ENCODE measurements at regions not wholly inside any gene's neighbourhood (a gene's known extent, or its start where the extent isn't known, plus 50 kb on each side); places are given as distances from the start of the nearest gene placed in this dataset.
"Not testable (repeated sequence)": the region's sequence is repeated elsewhere in the genome, so short reads cannot be mapped to it uniquely, and the experiment has no call there.

DNA sequence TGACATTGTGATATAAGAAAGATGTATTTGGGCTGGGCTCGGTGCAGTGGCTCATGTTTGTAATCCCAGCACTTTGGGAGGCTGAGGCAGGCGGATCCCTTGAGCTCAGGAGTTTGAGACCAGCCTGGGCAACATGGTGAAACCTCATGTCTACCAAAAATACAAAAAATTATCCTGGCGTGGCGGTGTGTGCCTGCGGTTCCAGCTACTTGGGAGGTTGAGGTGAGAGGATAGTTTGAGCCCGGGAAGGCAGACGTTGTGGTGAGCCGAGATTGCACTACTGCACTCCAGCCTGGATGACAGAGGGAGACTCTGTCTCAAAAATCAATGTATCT, 201.9 kb downstream of the SEC14L1 start:
- not testable (repeated sequence) for DNase-seq

DNA sequence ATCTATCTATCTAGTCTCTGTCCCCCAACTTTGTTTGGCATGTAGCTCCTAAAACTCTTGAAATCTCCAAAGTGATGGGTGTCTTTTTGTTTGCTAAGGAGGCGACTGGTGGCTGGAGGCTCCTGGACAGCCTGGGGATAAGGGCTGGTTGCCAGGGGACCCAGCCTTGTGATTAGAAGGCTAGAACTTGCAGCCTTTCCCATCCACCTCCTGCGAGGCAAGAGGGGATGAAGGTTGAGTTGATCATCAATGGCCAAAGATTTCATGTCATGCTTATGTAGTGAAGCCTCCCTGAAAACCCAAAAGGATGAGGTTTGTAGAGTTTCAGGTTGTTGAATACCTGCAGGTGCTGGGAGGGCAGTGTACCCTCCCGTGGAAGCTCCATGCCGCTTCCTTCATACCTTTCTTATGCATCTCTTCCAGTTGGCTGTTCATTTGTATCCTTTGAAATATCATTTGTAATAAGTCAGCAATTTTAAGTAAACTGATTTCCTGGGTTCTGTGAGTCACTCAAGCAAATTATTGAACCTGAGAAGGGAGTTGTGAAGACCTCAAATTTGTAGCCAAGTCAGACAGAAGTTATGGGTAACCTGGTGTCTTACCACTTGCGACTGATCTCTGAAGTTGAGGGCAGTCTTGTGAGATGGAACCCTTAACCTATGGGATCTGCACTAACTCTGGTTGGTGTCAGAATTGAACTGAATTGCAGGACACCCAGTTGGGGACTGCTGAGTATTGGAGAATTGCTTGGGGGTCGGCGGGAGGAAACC, 202.4 kb downstream of the SEC14L1 start:
- no peak for DNase-seq

DNA sequence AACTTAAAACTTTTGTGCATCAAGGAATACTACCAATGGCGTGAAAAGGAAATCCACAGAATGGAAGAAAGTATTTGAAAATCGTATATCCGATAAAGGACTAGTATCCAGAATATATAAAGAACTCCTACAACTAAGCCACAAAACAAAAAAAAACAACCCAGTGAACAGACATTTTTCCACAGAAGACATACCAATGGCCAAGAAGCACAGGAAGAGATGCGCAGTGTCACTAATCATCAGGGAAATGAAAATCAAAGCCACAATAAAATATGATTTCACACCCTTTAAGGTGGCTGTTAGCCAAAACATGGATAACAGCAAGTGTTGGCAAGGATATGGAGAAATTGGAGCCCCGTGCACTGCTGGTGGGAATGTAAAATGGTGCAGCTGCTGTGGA, 203.3 kb downstream of the SEC14L1 start:
- DNase-seq = no peak

DNA sequence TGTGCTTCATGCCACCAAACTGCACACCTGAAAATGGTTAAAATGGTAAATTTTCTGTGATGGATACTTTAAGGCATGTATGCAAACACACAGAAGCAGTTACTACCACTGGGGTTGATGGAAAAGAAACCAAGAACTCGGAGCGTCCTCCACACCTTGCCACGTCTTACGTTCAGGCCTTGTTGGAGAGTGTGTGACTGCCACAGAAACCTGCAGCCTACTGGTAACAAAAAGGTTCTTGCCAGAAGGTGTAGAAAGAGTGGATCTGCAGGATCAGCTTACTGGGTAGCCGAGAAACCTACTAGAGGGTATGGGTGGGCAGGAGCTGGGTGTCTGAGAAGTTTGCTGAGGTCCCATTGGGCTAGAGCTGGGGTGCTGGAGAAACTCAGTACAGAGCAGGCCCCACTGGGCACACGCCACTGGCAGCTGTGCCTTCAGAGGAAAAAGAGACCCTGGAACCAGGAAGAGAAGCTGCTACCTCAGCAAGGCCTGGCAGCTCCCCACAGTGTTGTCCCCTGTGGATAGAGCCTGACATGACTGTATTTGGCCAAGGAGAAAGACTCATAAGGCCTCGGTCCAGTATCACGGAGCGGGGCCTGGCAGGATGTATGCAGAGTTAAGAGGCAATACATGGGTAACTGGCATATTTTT, 204.6 kb downstream of the SEC14L1 start:
- DNase-seq = no peak

DNA sequence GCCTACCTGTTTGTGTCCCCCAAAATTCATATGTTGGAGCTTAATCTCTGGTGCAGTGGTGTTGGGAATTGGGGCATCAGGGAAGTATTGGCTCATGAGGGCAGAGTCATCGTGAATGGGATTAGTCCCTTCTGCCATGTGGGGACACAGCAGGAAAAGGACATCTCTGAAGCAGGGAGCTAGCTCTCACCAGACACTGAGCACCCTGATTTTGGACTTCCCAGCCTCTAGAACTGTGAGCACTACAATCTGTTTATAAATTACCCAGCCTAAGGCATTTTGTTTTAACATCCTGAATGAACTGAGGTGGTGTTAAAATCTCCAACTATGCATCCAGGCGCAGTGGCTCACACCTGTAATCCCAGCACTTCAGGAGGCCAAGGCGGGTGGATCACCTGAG, 206.0 kb downstream of the SEC14L1 start:
- no peak for DNase-seq

DNA sequence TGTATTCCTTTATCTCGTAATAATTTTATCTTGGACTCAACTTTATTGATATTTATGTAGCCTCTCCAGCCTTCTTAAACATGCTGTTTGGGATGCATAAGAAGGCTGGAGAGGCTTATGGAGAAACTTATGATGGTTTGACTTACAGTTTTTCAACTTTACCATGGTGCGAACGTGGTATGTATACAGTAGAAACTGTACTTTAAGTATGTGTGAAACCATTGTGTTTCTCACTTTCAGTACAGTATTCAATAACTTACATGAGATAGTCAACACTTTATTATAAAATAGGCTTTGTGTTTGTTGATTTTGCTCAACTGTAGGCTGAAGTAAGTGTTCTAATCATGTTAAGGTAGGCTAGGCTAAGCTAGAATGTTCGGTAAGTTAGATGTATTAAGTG, 206.8 kb downstream of the SEC14L1 start:
- DNase-seq = no peak

DNA sequence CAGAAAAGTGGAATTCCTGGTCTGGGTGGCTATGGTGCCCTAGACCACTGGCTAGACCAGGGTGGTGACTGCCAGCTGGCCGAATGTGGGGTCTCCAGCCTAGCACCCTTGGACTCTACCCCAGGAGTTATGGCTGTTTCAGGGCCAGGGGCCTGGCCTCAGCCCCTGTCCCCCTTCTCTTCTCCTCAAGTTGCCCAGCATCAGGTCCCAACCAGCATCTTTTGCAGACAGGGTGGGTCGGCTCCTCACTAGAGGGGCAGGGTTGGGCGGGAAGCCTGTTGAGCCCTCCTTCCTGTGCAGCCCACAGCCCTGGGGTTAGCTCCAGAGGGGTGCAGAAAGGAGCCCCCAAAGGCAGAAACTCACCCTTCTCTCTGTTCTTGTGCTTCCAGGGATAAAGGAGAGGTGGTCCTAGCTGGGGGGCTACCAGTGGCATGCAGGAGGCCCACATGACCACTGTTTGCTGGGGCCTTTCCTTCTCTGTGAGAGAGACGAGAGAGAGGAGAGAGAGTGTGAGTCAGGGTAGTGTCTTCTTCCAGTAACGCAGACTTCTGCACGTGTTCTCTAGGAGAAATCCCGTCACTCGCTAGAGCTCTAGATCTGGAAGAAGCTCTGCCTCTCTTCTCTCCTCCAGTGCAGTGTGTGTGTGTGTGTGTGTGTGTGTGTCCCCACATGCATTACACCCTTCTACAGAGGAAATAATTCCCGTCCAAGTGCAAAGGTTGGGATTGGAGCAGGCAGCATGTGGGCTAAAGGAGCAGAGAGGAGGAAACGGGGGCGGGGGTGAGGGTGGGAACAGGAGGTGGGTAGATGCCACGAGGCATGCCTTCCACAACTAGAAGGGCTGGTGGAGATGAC, 209.4 kb downstream of the SEC14L1 start:
- DNase-seq = peak; percentile 59

DNA sequence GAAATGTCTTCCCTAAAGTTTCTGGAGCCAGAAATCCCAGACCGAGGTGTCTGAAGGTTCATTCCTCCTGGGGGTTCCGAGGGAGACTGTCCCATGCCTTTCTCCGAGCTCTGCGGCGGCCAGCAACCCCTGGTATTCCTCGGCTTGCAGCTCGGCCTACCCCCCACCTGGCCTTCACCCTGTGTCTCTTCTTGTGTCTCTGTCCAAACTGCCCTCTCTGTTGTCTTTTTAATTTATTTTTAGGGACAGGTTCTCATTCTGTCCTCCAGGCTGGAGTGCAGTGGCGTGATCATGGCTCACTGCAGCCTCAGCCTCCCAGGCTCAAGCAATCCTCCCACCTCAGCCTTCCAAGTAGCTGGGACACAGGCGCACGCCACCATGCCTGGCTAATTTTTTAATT, 211.7 kb downstream of the SEC14L1 start:
- DNase-seq = no peak

DNA sequence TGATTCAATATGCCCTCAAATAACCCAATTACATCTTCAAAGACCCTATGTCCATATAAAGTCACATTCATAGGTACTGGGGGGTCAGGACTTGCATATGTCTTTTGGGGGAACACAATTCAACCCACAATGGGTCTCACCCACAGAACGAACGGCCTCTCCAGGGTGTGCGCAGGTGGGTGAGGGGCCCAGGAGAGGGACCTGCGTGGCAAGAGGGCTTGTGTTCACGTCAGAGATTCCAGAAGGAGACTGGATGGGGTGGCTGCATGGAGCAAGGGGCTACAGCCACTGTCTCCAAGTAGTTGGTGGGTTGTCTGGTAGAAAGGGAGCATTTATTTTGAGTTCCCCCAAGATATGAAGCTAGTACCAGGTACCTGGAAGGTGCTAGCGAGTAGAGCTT, 212.2 kb downstream of the SEC14L1 start:
- no peak for DNase-seq

DNA sequence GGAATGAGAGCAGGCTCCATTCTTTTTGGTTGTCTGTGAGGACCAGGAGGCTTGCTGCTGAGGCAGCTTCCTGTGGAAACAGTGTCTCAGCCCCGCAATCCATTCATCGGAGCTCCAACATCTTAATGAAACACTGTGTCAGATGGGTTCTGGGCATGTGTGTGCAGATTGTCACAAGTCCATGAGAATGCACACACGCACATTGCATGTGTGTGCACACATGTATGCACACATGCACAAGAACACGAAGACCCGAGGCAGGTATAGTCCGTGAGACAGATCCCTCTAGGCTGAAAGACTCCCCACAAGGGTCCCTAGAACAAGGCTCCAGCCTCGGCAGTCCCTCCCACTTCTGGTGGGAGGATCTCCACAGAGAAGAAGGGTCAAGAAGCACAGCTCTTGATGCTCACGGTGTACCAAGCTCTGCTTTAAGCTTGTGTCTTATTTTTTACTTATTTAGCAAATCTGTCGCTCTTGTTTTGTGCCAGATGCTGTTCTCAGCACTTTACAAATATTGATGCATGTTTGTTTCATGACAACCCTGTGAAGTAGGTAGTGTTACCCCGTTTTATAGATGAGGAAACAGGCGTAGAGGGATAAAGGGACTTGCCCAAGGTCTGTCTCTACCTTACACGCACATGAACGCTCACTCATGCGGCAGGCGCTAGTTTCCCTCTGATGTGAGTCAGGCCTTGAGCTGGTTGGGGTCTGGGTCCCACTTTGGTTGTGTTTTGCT, 213.1 kb downstream of the SEC14L1 start:
- DNase-seq = peak; percentile 42

DNA sequence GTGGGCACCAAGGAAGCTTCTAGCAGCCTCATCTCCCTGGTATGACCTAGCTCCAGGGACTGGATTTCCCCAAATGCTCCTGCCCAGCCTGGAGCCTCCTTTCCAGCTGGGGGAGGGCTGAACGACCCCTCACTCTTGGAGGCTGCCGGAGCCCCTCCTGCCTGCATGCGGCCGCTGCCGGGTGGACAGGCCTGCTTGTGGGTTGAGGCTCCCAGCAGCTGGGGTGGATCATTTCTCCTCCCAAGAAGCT, 213.6 kb downstream of the SEC14L1 start:
- DNase-seq = no peak

DNA sequence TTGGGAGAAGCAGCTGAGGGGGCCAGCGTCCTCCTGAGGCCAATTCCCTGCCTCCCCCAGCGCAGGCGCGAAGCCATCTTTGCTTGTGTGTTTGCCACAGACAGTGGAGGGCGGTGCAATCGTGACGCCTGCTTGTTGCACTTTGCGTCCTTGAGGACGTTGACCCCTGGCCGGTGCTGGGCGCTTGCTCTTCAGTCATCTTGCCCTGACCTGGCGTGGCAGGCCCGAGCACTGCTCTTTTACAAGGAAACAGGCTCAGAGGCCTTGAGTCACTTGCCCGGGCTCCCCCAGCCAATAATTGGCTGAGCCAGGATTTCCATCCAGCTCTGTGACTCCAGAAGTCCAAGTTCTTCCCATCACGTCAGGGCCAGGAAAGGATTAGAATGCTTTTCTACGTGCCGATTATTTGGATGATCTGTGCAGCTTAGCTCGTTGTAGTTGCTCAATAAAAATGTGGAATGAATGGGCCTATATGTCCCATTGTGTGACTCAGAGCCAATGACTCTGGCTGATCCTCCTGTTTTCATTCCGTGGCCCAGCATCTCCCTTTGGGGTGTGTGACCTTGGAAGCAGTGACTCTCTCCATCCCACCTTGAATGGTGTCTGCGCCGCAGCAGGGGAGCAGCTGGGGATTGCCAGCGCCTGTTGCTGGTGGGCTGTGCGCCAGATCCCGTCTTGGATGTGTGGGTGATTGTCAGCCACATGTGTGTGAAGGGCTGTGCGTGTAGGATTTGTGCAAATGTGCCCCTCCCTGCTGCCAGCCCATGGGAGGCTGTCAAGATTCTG, 214.1 kb downstream of the SEC14L1 start:
- DNase-seq = no peak

DNA sequence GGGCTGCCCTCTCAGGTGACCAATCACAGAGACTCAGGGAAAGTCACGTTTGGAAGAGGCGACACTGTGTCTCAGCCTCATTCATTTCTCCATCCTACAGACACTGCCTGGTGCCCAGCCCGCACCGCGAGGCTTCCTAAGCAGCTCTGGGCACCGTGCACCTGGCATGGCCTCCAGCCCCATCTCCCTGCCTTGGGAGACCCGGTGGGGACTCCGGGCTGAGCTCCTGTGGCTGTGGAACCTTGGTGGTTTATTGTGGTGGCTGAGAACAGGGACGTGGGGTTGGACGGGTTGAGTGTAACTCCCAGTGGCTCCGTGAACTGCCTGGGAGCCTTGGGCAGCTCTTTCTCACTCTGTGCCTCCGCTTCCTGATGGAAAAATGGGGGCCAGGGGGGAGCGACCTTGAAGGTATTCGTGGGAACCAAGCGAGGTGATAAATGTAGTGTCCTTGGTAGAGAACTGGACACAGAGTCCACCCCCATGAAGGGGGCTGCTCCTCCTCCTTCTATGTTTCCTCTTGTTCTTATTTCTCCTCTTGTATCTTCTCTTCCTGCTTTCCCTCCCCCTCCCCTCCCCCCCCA, 215.4 kb downstream of the SEC14L1 start:
- no peak for DNase-seq

DNA sequence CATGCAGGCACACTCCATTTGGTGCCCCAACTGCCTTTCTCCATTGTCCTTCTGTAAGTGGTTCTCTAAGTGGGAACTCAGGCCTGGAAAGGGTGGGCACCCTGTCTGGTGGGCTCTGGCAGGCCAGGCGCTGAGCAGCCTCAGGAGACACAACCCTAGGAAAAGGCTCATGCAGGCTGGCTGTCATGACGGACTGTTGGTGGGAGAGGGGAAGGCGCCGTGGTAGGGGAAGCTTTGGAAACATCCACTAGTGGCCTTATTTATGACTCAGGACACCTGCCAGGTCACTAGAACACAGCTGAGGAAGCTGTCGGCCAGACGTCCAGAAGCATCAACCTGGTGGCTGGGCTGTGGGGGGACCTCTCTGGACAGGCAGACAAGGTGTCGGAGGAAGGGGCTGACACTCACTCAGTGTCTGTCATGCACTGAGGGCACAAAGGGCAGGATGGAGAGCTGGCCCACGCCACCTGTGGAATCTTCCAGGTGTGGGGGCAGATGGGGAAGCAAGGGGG, 216.0 kb downstream of the SEC14L1 start:
- DNase-seq = no peak

DNA sequence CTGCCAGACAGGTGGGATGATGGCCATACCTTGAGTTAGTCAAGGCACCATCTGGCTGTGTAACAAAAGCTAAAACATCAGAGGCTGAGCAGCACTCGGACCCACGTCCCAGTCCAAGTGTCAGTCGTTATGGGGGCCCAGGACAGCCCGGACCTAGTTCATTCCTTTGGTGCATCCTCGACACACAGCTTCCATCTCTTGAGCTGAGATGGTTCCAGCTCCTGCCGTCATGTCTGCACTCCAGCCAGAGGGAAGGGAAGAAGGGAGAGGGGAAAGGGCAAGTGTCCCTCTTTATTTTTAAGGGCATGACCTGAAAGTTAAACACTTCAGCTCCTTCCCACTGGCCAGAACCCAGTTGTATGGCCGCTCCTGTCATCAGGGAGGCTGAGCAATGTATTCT, 218.0 kb downstream of the SEC14L1 start:
- DNase-seq = no peak

DNA sequence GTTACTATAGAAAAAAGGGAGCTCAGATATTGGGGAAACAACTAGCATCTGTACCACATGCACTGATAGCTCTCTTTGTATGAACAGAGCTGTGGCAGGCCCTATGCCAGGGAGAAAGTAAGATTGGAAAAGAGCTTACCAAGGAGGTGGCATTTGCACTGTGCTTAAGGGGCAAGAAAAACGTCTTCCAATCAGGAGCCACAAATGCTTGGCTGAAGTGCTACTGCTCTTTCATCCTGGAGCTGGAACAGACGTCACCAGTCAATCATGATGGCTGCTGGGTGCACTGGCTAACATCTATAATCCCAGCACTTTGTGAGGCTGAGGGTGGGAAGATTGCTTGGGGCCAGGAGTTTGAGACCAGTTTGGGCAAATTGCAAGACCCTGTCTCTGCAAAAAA, 218.5 kb downstream of the SEC14L1 start:
- no peak for DNase-seq

DNA sequence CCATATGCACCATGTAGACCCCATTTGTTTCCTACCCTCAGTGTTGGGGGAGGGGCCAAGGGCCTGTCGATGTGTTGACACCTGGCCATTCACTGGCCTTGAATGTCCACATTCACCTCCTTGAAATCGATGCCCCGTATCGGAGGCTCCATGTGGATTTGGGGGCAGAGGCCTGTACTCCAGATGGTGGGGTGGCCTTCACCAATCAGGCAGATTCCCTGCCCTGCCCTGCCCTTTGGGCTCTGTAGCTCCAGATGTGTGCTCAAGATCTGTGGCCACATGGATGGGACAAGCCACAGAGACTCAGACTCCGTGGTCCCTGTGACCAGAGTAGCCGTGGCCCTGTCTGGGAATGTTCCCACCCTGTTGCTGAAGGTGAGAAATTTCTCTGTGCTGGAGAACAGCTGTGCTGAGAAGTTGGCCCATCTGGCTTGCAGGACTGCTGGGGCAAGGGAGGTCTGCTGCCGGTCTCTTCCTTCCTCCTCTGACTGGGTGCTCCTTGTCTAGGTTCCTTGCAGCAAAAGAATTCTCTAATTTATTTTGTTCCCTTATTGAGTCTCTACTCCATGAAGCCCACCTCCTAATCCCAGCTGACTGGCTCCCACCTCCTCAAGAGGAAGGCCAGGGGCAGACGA, 221.3 kb downstream of the SEC14L1 start:
- no peak for DNase-seq

DNA sequence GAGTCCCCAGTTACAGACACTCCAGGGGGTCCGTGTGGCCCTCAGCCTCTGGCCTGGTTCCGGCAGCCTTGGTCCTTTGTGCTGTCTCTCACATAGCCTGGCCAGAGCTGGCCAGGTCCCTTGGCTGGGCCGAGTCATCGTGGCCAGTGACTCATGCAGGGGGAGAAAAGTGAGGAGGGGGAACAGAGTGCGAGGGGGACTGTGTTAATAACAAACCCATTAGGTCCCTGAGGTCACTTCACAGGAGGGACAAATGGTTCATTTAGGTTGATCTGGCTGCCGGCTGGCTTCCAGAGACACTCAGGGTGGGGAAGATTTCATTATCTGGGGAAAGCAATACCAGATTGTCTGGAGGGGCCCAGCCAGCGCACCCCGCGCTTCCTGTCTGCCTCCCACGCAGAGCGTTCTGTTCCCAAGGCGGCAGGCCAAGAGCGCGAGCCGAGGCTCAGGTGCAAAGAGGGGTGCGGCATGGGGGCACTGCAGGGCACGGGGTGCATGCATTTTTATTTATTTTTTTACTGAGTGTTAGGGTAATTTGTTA, 223.1 kb downstream of the SEC14L1 start:
- peak; percentile 46 for DNase-seq

DNA sequence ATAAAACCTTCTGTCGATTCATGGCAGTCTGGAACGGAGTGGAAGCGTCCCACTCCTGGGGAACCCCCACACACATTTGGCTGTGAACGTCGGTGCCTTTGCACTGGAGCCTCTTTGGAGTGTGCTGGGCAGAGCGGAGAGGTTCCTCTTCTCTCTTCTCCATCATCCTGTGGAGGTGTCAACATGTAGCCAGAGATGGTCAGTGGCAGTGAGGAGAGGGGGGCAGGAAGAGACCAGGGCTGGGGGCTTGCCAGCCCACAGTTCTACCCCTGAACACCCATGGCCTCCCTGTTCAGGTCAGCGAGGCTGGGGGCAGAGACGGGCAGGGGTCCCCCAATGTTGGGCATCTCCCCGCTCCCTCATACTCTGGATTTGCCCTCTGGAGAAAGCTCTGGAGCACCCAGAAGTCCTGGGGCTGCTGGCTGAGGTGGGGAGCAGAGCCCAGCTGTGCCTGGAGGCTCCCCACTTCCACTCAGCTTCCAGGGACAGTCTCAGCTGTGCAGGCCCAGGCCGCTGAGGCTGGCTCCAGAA, 223.7 kb downstream of the SEC14L1 start:
- DNase-seq = no peak

DNA sequence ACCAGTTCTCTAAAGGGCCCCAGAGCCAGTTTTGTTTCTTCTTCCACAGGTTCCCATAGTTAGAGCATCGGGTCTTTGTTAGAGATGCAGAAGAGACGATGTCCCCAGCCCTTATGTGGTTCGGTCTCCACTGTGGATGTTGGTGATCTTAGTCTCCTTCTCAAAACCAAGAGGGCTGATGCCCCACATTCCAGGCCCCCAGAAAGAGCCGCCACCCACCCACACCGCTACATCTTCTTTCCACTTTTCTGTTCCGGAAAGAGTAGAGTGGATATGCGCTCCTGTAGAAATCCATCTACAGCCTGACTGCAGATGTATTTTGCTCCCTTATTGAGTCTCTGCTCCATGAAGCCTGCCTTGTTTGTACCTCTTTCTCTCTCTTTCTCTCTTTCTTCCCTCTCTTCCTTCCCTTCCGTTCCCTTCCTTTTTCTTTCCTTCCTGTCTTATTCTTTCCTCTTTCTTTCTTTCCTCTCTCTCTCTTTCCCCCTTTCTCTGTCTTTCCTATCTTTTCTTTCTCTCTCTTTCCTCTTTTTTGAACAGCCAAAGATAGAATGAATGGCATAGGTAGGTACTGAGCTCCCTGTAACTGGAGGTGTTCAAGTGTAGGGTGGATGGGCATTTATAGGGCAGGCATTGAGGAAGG, 224.3 kb downstream of the SEC14L1 start:
- DNase-seq = no peak
